ENCODE measurements at regions not wholly inside any gene's neighbourhood (a gene's known extent, or its start where the extent isn't known, plus 50 kb on each side); places are given as distances from the start of the nearest gene placed in this dataset.

- DNase-seq, result no peak
Observed at GRCh38 chr20:57794600-57795341, 85.0 kb upstream of the PMEPA1 start.

GRCh38 chr20:57794036-57794435 is 84.2 kb upstream of the PMEPA1 start:
- no peak for DNase-seq

GRCh38 chr20:57793421-57793820 is 83.6 kb upstream of the PMEPA1 start:
- DNase-seq, result no peak

- DNase-seq, result no peak
Observed at GRCh38 chr20:57792386-57793080, 82.7 kb upstream of the PMEPA1 start.

GRCh38 chr20:57791966-57792365 is 82.2 kb upstream of the PMEPA1 start:
- no peak for DNase-seq

- no peak for DNase-seq
Observed at GRCh38 chr20:57791178-57791962, 81.6 kb upstream of the PMEPA1 start.

- DNase-seq, result no peak
Observed at GRCh38 chr20:57790176-57790575, 80.4 kb upstream of the PMEPA1 start.

- DNase-seq, result no peak
Observed at GRCh38 chr20:57788936-57789613, 79.3 kb upstream of the PMEPA1 start.

GRCh38 chr20:57787990-57788781 is 78.4 kb upstream of the PMEPA1 start:
- no peak for DNase-seq

GRCh38 chr20:57787151-57787989 is 77.6 kb upstream of the PMEPA1 start:
- no peak for DNase-seq

GRCh38 chr20:57786304-57786932 is 76.6 kb upstream of the PMEPA1 start:
- DNase-seq, result no peak

GRCh38 chr20:57785720-57786119 is 75.9 kb upstream of the PMEPA1 start:
- DNase-seq, result no peak

- DNase-seq, result no peak
Observed at GRCh38 chr20:57785061-57785460, 75.2 kb upstream of the PMEPA1 start.

- DNase-seq, result no peak
Observed at GRCh38 chr20:57783956-57784837, 74.4 kb upstream of the PMEPA1 start.

GRCh38 chr20:57783196-57783595 is 73.4 kb upstream of the PMEPA1 start:
- no peak for DNase-seq

GRCh38 chr20:57782631-57783041 is 72.8 kb upstream of the PMEPA1 start:
- DNase-seq, result no peak

- no peak for DNase-seq
Observed at GRCh38 chr20:57781901-57782300, 72.1 kb upstream of the PMEPA1 start.

GRCh38 chr20:57780906-57781305 is 71.1 kb upstream of the PMEPA1 start:
- no peak for DNase-seq

- no peak for DNase-seq
Observed at GRCh38 chr20:57780398-57780797, 70.6 kb upstream of the PMEPA1 start.

All from NCI-H1694 (cell line).